HFF-Myc (cell line): ENCODE measurements at regions not wholly inside any gene's neighbourhood (a gene's known extent, or its start where the extent isn't known, plus 50 kb on each side); places are given as distances from the start of the nearest gene placed in this dataset.

Source experiments
- DNase-seq: peaks from one replicate; pipeline ENCODE4 v3.0.0-alpha.2; 2011; ENCODE audit warnings: low read depth; ENCODE audit errors: extremely low read depth
- H3K4me3 ChIP-seq: replicated peaks from 2 replicates; pipeline ENCODE4 v1.5.1; 2011; ENCODE audit warnings: low read depth, mild to moderate bottlenecking, control low read depth, low read length
- CTCF ChIP-seq: IDR thresholded peaks from 2 replicates; pipeline ENCODE4 v1.5.1; 2012; ENCODE audit warnings: mild to moderate bottlenecking, low read depth, low read length, control low read depth; ENCODE audit errors: missing control alignments

- DNase-seq: no peak
- TF ChIP-seq CTCF: no peak
- no peak overlapping the region for H3K4me3 ChIP-seq
These were observed 387.1 kb downstream of the THBS2 start for GRCh38 chr6:168866534-168866933.

- no peak for DNase-seq
- H3K4me3 ChIP-seq: no peak overlapping the region
- TF ChIP-seq CTCF: no peak
These were observed 388.1 kb downstream of the THBS2 start for GRCh38 chr6:168865522-168865921.

- H3K4me3 ChIP-seq: no peak overlapping the region
- no peak for DNase-seq
- no peak for TF ChIP-seq CTCF
These were observed 388.8 kb downstream of the THBS2 start for GRCh38 chr6:168864541-168865460.

GRCh38 chr6:168863467-168863866 is 390.2 kb downstream of the THBS2 start:
- TF ChIP-seq CTCF: no peak
- H3K4me3 ChIP-seq: no peak overlapping the region
- no peak for DNase-seq

GRCh38 chr6:168862346-168862980 is 391.2 kb downstream of the THBS2 start:
- no peak for TF ChIP-seq CTCF
- H3K4me3 ChIP-seq: no peak overlapping the region
- no peak for DNase-seq

- no peak for TF ChIP-seq CTCF
- no peak overlapping the region for H3K4me3 ChIP-seq
- no peak for DNase-seq
These were observed 392.7 kb downstream of the THBS2 start for GRCh38 chr6:168860987-168861386.
